ENCODE measurements at regions not wholly inside any gene's neighbourhood (a gene's known extent, or its start where the extent isn't known, plus 50 kb on each side); places are given as distances from the start of the nearest gene placed in this dataset.

DNA sequence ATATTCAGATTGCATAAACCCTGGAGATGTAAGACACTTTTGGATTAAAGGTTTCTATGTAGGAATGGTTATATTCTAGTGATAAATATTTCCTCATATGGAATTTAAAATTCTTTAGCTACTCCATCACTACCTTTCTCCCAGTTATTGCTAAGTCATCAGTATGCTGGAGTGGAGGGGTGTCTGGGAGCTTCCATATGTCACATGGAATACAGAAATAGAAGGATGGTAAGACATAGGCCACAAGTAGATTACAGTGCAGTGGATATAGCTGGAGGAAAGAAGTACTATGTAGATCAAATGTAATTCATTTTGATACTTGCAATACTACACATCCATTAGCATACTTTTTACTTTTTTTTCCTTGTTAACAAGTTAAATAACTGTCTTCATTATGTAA, 428.4 kb downstream of the ARL4A start (continued):
- no peak for TF ChIP-seq JUND (IDR thresholded peaks at IDR 0.05)
- no peak for TF ChIP-seq CEBPB (IDR thresholded peaks at IDR 0.05; ENCODE audit: low read depth)
- no peak for TF ChIP-seq ELF1 (IDR thresholded peaks at IDR 0.05; ENCODE audit: borderline replicate concordance, low read depth)

DNA sequence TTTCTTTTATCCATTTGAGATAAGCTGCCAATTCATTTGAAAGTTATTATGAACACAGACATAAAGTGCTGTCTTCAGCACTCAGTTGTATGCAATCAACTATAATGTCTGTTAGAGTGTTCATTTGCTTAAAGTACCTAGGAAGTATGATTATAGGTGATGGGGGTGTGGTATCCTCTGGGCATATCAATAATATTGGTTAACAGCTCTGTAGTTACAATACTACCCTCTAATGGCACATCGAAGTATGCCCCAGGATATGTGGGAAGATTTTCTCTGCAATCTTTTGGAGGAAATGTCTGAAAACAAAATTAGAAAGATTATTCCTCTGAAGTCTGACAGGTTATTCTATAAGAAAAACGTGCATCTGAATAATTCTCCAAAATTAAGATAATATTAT, 429.7 kb downstream of the ARL4A start:
- RAD21 ChIA-PET (ENCODE audit: low non-redundant PET in 1 of 2, low total read pairs in 2 of 2, uncharacterized antibody in 2 of 2, unreplicated experiment in 2 of 2), result interaction anchor here in 1 of 2 experiments (2.0 kb wide), 1 partner anchor 430 kb away, joined by 6 read pairs; the partner anchor contains the start of gene ARL4A
- no TSS peak for BruUV-seq (replicated peaks)
- Histone ChIP-seq H3K4me3 (replicated peaks in 1 of 2; ENCODE audit: low read depth in 1 of 2, low read length in 2 of 2) (no peak overlapping the region), H3K27ac (ENCODE audit: low read depth, low read length) (no peak overlapping the region), H2AFZ (ENCODE audit: low read depth, low read length, poor library complexity, severe bottlenecking) (peak overlapping the region; percentile 49), H3K36me3 (ENCODE audit: control insufficient read depth in 1 of 2, insufficient read depth in 2 of 2, low read length in 2 of 2) (no peaks in the 10 kb centered on the region), H3K27me3 (ENCODE audit: insufficient read depth, low read length) (no peaks in the 10 kb centered on the region), H3K4me1 (ENCODE audit: control insufficient read depth in 1 of 2, insufficient read depth in 2 of 2, low read length in 2 of 2) (peaks cover 0 to 11% of the 10 kb centered on the region in 2 experiments; a peak in 1 of 4 replicates), H3K9ac (ENCODE audit: low read length) (no peak overlapping the region), H3K79me2 (ENCODE audit: insufficient read depth, low read length) (no peaks in the 10 kb centered on the region), H3K4me2 (ENCODE audit: low read length) (no peak overlapping the region), H3K9me3 (ENCODE audit: control insufficient read depth in 1 of 2, insufficient read depth in 1 of 2, low read depth in 1 of 2, low read length in 2 of 2) (no peaks in the 10 kb centered on the region), H3K9me2 (ENCODE audit: insufficient read depth) (no peaks in the 10 kb centered on the region), H4K20me1 (ENCODE audit: insufficient read depth) (no peaks in the 10 kb centered on the region)
- TF ChIP-seq RAD21 (IDR thresholded peaks at IDR 0.05; ENCODE audit: low read depth) (peak; percentile 89), ZNF274 (IDR thresholded peaks at IDR 0.05; ENCODE audit: low read depth, low read length) (no peak), YY1 (IDR thresholded peaks at IDR 0.05; ENCODE audit: extremely low read depth, insufficient replicate concordance, low read depth, low read length) (no peak)
- TF ChIP-seq, protein P1, sequence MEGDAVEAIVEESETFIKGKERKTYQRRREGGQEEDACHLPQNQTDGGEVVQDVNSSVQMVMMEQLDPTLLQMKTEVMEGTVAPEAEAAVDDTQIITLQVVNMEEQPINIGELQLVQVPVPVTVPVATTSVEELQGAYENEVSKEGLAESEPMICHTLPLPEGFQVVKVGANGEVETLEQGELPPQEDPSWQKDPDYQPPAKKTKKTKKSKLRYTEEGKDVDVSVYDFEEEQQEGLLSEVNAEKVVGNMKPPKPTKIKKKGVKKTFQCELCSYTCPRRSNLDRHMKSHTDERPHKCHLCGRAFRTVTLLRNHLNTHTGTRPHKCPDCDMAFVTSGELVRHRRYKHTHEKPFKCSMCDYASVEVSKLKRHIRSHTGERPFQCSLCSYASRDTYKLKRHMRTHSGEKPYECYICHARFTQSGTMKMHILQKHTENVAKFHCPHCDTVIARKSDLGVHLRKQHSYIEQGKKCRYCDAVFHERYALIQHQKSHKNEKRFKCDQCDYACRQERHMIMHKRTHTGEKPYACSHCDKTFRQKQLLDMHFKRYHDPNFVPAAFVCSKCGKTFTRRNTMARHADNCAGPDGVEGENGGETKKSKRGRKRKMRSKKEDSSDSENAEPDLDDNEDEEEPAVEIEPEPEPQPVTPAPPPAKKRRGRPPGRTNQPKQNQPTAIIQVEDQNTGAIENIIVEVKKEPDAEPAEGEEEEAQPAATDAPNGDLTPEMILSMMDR (IDR thresholded peaks at IDR 0.05 in 2 of 3, conservative IDR thresholded peaks at IDR 0.05 in 1 of 3; ENCODE audit: borderline replicate concordance in 1 of 3, insufficient read depth in 1 of 3, low read depth in 2 of 3, low read length in 2 of 3), result peak; percentile 59 to 72 (median 67); a peak in 5 of 6 replicates
- TF ChIP-seq, protein P2, sequence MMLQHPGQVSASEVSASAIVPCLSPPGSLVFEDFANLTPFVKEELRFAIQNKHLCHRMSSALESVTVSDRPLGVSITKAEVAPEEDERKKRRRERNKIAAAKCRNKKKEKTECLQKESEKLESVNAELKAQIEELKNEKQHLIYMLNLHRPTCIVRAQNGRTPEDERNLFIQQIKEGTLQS (IDR thresholded peaks at IDR 0.05), result no peak
- DNase-seq (ENCODE audit: low read depth, low spot score), result peak; percentile 18
- POLR2A ChIA-PET, result no interaction called here
- intact Hi-C loops (cut with micrococcal nuclease), result loop anchor here (1.0 to 5.0 kb wide), 3 partner anchors 75 to 475 kb away; partner anchors contain the start of gene ARL4A
- CTCF ChIA-PET, result interaction anchor here (0.9 to 5.4 kb wide), 4 partner anchors 10 to 431 kb away, joined by 4 to 28 read pairs (median 4); partner anchors contain the start of gene ARL4A
- peak; percentile 80 for ATAC-seq

Data from HCT116 (cell line).